Gastroesophageal sphincter (tissue), 4 donors: ENCODE measurements at regions not wholly inside any gene's neighbourhood (a gene's known extent, or its start where the extent isn't known, plus 50 kb on each side); places are given as distances from the start of the nearest gene placed in this dataset.

Experiments used
- ATAC-seq: fragments of 150-250 bp; one replicate; pipeline ENCODE4 v1.9.1; 2016; ENCODE audit warnings: mild to moderate bottlenecking, moderate library complexity
- H3K27ac ChIP-seq, 4 donors: fragments of 200-600 bp; sonication (generic) in 3 of 4; 1 replicate in 3 of 4; 2 replicates in 1 of 4; pipeline ENCODE4 v1.5.1; 2016 to 2019
- H3K27me3 ChIP-seq: fragments of 200-600 bp; sonication (generic); one replicate; pipeline ENCODE4 v1.5.1; 2019
- H3K36me3 ChIP-seq, 2 donors: fragments of 200-600 bp; sonication (generic); one replicate each; pipeline ENCODE4 v1.5.1; 2019; ENCODE audit warnings: control low read depth in 1 of 2
- H3K4me1 ChIP-seq, 3 donors: fragments of 200-600 bp; sonication (generic); 1 replicate in 2 of 3; 2 replicates in 1 of 3; pipeline ENCODE4 v1.5.1; 2016 to 2019; ENCODE audit warnings: control low read depth in 2 of 3
- H3K4me3 ChIP-seq, 2 donors: fragments of 200-600 bp; sonication (generic); one replicate each; pipeline ENCODE4 v1.5.1; 2019; ENCODE audit warnings: mild to moderate bottlenecking in 1 of 2, moderate library complexity in 1 of 2
- H3K9me3 ChIP-seq, 3 donors: fragments of 200-600 bp; sonication (generic); one replicate each; pipeline ENCODE4 v1.5.1; 2017 to 2019; ENCODE audit warnings: control low read depth in 2 of 3
- CTCF ChIP-seq, 4 experiments: fragments of 200-600 bp in 2 of 4; fragments of 450-650 bp in 2 of 4; sonication (generic) in 1 of 4; IDR thresholded peaks; one replicate each; pipeline ENCODE4 v1.5.1; 2017 to 2019; ENCODE audit warnings: antibody characterized with exemption in 4 of 4, mild to moderate bottlenecking in 2 of 4, moderate library complexity in 2 of 4
- EP300 ChIP-seq: sonication (generic); formaldehyde crosslinking; IDR thresholded peaks from one replicate; pipeline ENCODE4 v1.6.1; 2017; ENCODE audit warnings: antibody characterized with exemption, mild to moderate bottlenecking
- POLR2A ChIP-seq, 2 donors: fragments of 450-650 bp; IDR thresholded peaks; one replicate each; pipeline ENCODE4 v1.6.1; 2017; ENCODE audit warnings: antibody characterized with exemption in 2 of 2, mild to moderate bottlenecking in 2 of 2, moderate library complexity in 1 of 2
- POLR2AphosphoS5 ChIP-seq: sonication (generic); formaldehyde crosslinking; IDR thresholded peaks from one replicate; pipeline ENCODE4 v1.6.1; 2017; ENCODE audit warnings: antibody characterized with exemption
- WGBS, 2 donors: methylation state at CpG; one replicate each; pipeline ENCODE4 v1.1.5; 2018; ENCODE audit warnings: low coverage in 1 of 2; 5-methylcytosine and 5-hydroxymethylcytosine counted together

GRCh38 chr7:49669692-49670260 lies 103.7 kb upstream of the VWC2 start:
- H3K4me1 ChIP-seq = no peaks in the 10 kb centered on the region
- no peak overlapping the region for H3K4me3 ChIP-seq
- H3K27ac ChIP-seq = no peak overlapping the region
- ATAC-seq = no peak
- no peaks in the 10 kb centered on the region for H3K27me3 ChIP-seq
- no peaks in the 10 kb centered on the region for H3K36me3 ChIP-seq
- WGBS, 2 donors = 83 to 86% methylated on average over 7 to 8 of the region's 16 CpGs
- no peak for TF ChIP-seq POLR2A (IDR thresholded peaks at IDR 0.05)
- TF ChIP-seq EP300 = no peak
- no peak for TF ChIP-seq CTCF (IDR thresholded peaks at IDR 0.05)
- no peak for TF ChIP-seq POLR2AphosphoS5
- H3K9me3 ChIP-seq = no peaks in the 10 kb centered on the region

DNA sequence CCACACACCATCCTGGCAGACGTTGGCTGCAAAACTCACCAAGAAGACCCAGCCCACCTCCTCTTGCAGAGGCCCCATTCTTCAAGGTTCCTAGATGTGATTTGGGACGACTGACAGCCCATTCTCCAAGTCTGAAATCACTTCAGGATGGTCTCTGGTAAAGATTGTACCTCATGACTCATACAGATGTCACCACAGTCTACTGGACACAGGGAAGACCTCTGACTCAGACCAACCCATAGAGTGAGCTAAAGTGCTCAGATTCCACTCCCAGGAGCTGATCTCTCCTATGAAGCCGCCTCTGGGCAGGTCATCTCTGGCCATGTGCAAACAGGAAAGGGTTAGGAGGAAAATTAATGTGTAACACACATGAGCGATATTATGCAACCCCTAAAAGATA lies 102.4 kb upstream of the VWC2 start:
- ATAC-seq = no peak
- Histone ChIP-seq H3K27ac (no peak overlapping the region), H3K36me3 (no peaks in the 10 kb centered on the region), H3K4me3 (no peak overlapping the region), H3K4me1 (no peaks in the 10 kb centered on the region), H3K27me3 (no peaks in the 10 kb centered on the region), H3K9me3 (no peaks in the 10 kb centered on the region)
- no peak for TF ChIP-seq POLR2AphosphoS5
- no peak for TF ChIP-seq POLR2A (IDR thresholded peaks at IDR 0.05)
- no peak for TF ChIP-seq EP300
- no peak for TF ChIP-seq CTCF (IDR thresholded peaks at IDR 0.05)
- WGBS, 2 donors = 88 to 89% methylated on average over 2 of the region's 4 CpGs

DNA sequence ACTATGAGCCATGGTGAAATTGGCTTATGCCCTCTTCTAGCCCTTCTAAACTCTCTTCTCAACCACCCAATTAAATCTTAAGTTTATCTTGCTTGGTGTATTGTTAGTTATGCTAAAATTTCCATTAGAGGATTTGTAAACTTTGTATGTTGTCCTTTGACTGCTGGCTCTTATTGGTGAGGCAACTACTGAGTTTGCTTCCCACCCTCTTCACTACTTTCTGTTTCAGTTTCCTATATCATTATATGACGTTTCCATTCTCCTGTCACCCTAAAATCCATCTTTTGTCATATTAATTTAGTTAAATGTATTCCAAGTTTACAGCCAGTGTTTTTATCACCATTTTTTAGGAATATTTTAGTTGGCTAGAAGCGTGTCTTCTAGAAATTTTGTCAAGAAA lies 80.9 kb upstream of the VWC2 start:
- Histone ChIP-seq H3K9me3 (no peaks in the 10 kb centered on the region), H3K27me3 (no peaks in the 10 kb centered on the region), H3K27ac (no peak overlapping the region), H3K4me3 (no peak overlapping the region), H3K4me1 (no peaks in the 10 kb centered on the region), H3K36me3 (no peaks in the 10 kb centered on the region)
- no peak for ATAC-seq
- 52% methylated on average over 2 of the region's 2 CpGs for WGBS, 2 donors
- TF ChIP-seq CTCF (IDR thresholded peaks at IDR 0.05) (no peak), EP300 (no peak), POLR2AphosphoS5 (no peak), POLR2A (IDR thresholded peaks at IDR 0.05) (no peak)

- Histone ChIP-seq H3K36me3 (no peaks in the 10 kb centered on the region), H3K9me3 (no peaks in the 10 kb centered on the region), H3K4me3 (no peak overlapping the region), H3K27ac (no peak overlapping the region), H3K27me3 (no peaks in the 10 kb centered on the region), H3K4me1 (no peaks in the 10 kb centered on the region)
- no peak for TF ChIP-seq EP300
- TF ChIP-seq POLR2A (IDR thresholded peaks at IDR 0.05) = no peak
- no peak for TF ChIP-seq POLR2AphosphoS5
- no peak for TF ChIP-seq CTCF (IDR thresholded peaks at IDR 0.05)
- WGBS, 2 donors = 73 to 80% methylated on average over 5 of the region's 5 CpGs
- no peak for ATAC-seq
Observed at GRCh38 chr7:49695971-49696370, 77.5 kb upstream of the VWC2 start.

- H3K4me3 ChIP-seq = no peak overlapping the region
- H3K36me3 ChIP-seq = no peaks in the 10 kb centered on the region
- H3K27ac ChIP-seq = no peak overlapping the region
- no peaks in the 10 kb centered on the region for H3K4me1 ChIP-seq
- no peaks in the 10 kb centered on the region for H3K9me3 ChIP-seq
- WGBS, 2 donors = 79 to 86% methylated on average over 5 to 7 of the region's 13 CpGs
- H3K27me3 ChIP-seq = no peaks in the 10 kb centered on the region
- TF ChIP-seq POLR2AphosphoS5 = no peak
- no peak for TF ChIP-seq POLR2A (IDR thresholded peaks at IDR 0.05)
- no peak for TF ChIP-seq CTCF (IDR thresholded peaks at IDR 0.05)
- ATAC-seq = no peak
Observed at GRCh38 chr7:49700841-49701240, 72.6 kb upstream of the VWC2 start.
